T47D (cell line): ENCODE measurements at regions not wholly inside any gene's neighbourhood (a gene's known extent, or its start where the extent isn't known, plus 50 kb on each side); places are given as distances from the start of the nearest gene placed in this dataset.

ENCODE experiments used
- DNase-seq, 2 experiments: peaks; one replicate each; pipeline versions ENCODE4 v3.0.0 to v3.0.0-alpha.2; 2011 to 2012; ENCODE audit warnings: low read depth in 1 of 2, low spot score in 1 of 2
- JUND ChIP-seq: IDR thresholded peaks from 2 replicates; pipeline ENCODE4 v1.6.1; 2012; ENCODE audit warnings: low read depth
- in situ Hi-C: cut with HindIII; loops from 2 replicates; pipeline ENCODE4 v1.10.0; 2016; ENCODE audit warnings: low sequenced_read_pairs, low pct_unique_long_range_greater_than_20kb

DNA sequence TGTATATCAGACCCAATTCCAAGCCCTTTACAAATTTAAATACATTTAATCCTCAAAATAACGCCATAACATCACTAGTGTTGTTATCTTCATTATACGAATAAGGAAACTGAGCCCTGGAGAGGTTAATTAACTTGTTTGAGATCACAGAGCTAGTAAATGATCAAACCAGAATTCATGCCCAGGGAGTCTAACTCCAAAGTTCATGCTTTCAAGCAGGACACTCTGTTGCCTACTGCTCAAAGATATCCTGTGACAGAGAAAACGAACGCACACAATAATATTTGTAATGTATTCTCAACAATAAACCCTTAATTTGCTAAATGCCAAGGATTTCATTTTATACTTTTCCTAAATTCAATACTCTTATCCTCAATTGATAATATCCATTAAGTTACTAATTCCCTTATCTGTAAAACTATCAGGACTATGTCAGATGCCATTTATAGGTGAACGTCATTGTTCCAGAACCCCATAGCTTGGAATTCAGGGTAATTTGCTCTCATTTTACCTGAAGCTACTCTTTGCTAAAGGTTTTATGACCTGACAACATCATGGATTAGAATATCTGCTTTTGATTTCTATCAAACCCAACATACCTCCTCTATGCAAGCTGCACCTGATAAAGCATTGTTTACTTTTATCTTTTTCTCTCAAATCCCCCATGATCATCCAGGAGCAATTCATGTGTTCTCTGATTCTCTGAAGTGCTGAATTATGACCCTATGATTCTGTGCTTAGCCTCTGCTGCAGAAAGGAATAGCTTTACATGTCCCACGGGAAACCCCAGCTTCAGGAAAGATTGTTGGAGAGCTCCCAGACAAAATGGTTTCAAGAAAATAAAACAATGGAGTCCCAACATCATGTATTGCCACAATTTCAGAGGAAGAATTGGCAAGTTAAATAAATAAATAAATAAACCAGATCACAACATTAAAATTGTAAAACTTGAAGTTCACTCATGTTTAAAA is 150.2 kb upstream of the CDK1 start:
- in situ Hi-C loops, result no loop called here
- no peak for TF ChIP-seq JUND
- no peak for DNase-seq

GRCh38 chr10:60626037-60626436 is 152.2 kb upstream of the CDK1 start:
- no peak for DNase-seq
- in situ Hi-C loops, result no loop called here
- TF ChIP-seq JUND, result no peak

DNA sequence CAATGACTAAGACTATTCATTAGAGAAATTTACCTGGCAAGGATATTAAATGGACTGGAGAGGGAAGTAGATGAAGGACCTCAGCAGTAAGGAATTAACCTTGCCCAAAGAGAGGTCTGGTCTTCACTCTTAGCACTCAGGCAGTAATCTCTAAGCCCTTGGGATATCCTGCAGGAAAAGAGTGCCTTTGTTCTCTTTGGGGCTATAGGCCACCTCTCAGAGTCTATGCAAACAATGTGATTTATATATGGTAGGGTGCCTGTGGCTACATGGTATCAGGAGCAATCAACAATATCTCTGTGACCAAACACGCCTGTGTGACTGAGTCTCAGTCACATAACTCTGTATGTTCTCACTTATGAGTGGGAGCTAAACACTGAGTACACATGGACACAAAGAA is 154.7 kb upstream of the CDK1 start:
- TF ChIP-seq JUND, result no peak
- in situ Hi-C loops, result no loop called here
- DNase-seq, result no peak

DNA sequence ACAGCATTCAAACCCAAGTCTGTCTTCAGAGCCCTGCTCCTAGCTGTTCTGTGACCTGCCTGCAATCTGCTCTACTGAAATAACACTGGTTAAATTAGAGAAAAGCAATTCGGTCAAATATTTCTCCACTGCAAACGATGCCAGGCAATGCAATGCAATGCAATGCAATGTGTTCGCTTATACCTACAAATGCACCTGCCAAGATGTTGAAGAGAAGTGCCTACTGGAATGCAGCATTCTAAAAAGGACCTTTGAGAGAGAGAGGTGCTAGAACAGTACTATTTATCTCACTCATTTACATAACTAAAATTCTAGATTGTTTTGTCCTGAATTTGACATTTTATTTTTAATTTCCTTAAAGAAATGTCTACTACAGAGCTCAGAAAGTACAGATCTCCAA is 157.3 kb upstream of the CDK1 start:
- no peak for TF ChIP-seq JUND
- DNase-seq, result no peak
- in situ Hi-C loops, result no loop called here

DNA sequence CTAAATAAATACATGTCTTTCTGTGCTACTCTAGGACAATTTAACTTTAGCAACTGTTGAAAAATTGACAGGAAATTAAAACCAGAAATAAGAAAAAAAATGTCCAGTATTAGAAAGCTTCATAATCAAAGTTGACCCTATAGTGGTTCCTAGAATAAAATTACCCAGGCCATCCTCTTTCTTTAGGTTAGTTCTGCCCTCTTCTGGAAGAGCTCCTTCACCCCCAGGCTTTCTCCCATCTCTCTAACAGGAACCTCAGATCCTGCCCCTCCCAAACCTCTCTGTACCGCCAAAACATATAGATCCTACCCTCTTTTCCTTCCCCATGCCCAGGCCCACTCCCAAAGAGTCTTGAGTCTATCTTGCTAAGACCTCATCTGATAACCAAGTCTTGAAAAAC is 159.4 kb upstream of the CDK1 start:
- no peak for DNase-seq

GRCh38 chr10:60615541-60615940 is 162.7 kb upstream of the CDK1 start:
- in situ Hi-C loops, result no loop called here
- DNase-seq, result no peak
- TF ChIP-seq JUND, result no peak

More for the DNA sequence above, 159.4 kb upstream of the CDK1 start:
- TF ChIP-seq JUND, result no peak
- in situ Hi-C loops, result no loop called here

DNA sequence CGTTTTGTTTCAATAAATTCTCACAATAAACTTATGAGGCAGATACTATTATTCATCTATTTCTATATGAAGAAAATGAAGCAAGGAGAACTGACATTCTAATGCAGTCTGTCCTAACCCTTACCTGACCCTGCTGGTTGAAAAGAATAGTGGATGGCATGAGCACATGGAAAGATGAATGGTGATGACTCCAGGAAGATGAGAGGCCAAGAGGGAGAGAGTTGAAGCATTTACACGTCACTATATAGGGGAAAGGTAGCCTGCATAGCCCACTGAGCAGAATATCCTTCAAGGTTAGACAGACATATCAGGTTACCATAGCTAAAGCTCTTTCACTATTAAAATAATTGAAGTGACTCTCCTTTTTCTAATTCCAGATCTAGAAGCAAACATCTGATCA is 163.9 kb upstream of the CDK1 start:
- in situ Hi-C loops, result no loop called here
- no peak for DNase-seq
- no peak for TF ChIP-seq JUND

GRCh38 chr10:60613434-60613833 is 164.8 kb upstream of the CDK1 start:
- in situ Hi-C loops, result no loop called here
- DNase-seq, result no peak
- TF ChIP-seq JUND, result no peak

DNA sequence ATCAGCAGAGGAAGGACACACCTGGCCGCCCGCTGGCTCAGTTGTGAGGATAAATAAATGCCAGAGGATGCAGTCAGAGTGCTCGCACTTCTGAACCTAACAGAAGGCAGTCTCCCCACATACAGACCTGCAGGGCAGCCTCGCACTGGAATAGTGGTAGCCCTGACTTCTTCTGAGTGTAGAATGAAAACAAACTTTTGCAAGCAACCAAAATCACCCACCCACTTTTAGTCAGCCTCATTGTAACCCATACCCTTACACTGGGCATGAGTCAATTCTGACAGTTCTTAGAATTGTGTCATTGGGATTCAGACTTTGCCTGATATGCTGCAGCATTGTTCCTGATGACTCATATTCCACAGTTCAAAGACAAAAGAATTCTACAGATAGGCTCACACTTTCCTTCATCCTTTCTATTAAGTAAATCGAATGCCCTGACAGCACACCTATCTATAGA is 167.0 kb upstream of the CDK1 start:
- in situ Hi-C loops, result no loop called here
- no peak for DNase-seq
- TF ChIP-seq JUND, result no peak

DNA sequence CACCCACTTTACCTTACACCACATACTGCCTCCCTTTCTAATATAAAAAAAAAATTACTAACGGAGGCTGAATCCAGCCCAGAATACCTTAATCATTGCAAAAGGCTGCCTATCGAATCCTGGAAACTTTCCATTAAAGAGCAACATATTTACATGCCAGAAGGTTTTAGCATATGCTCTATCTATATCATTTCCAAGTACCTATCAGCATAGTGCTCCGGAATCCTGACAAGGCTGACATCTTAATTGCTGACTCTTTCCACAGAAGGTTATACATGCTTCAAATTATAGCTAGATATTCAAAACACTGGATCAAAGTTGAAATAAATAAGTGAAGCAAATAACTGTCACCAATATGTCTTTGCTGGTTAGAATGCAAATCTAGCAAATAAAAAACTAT is 170.9 kb upstream of the CDK1 start:
- in situ Hi-C loops, result no loop called here
- no peak for DNase-seq
- TF ChIP-seq JUND, result no peak

DNA sequence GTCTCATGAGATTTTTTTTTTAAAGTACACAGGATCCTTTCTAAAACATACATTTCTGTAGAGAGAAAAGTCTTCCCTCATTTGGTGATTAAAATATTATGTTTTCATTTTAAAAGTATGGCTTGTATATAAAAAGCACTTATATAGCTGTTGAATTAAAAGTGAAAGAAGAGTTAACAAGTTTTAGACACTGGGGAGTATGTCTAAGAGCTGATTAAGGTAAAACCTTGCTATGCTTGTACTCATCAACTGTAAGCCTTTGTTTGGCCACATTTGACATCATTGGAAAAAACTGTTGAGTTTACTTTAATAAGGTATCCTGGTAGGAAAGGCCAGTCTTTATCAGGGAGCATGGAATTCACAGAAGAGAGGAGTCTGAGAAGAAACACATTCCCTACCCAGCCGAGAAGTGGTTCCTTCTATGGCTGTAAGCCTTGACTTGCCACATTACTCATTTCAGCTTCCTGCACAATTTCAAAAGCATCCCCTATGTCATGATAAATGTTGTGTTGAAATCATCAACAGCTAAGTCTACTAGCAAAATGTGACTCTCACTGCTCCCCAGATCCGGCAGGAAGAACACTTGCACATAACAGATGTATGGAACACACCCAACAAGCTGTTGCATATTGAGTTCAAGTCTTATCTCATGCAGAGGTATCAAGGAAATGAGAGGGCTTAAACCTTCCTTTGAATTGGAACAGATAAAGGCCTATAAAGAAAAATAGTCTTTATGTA is 171.8 kb upstream of the CDK1 start:
- TF ChIP-seq JUND, result no peak
- DNase-seq, result no peak
- in situ Hi-C loops, result no loop called here

DNA sequence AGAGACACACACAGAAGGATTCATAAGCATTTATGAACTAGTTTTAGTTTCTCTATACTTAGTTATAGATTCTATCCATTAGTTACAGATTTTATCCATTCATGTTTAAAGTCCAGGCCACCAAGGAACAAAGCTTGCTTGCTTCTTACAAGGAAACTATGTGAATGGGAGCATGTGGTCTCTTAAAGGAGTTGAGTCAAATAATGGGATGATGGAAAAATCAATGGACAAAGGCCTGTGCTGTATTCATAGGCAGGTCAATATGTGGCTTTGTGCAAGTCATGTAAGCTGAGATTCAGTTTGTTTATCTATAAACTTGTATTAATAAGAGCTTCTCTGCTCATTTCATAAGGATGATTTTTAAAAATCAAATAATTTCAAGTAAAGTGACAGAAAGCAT is 172.8 kb upstream of the CDK1 start:
- no peak for DNase-seq
- in situ Hi-C loops, result no loop called here
- no peak for TF ChIP-seq JUND

GRCh38 chr10:60604342-60604741 is 173.9 kb upstream of the CDK1 start:
- DNase-seq, result no peak
- TF ChIP-seq JUND, result no peak
- in situ Hi-C loops, result no loop called here
